ENCODE measurements at regions not wholly inside any gene's neighbourhood (a gene's known extent, or its start where the extent isn't known, plus 50 kb on each side); places are given as distances from the start of the nearest gene placed in this dataset.
"Not testable (repeated sequence)": the region's sequence is repeated elsewhere in the genome, so short reads cannot be mapped to it uniquely, and the experiment has no call there.

DNA sequence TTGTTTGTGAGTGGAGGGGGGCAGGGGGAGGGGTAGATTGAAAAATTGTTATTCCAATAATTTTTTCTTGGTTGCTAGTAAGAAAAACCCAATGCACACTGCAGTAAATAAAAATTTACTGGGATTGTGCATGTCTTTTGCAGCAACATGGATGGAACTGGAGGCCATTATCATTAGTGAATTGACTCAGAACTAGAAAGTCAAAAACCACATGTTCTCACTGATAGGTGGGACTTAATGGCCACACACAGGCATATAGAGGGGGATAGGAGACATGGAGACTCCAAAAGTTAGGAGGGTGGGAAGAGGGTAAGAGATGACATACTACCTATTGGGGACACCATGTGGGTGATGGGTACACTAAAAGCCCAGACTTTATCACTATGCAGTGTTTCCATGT lies 67.2 kb downstream of the BUB3 start:
- Mint-ChIP-seq H3K27me3 (no peaks in the 10 kb centered on the region), H3K27ac (no peak overlapping the region)
- TF ChIP-seq, protein P1, sequence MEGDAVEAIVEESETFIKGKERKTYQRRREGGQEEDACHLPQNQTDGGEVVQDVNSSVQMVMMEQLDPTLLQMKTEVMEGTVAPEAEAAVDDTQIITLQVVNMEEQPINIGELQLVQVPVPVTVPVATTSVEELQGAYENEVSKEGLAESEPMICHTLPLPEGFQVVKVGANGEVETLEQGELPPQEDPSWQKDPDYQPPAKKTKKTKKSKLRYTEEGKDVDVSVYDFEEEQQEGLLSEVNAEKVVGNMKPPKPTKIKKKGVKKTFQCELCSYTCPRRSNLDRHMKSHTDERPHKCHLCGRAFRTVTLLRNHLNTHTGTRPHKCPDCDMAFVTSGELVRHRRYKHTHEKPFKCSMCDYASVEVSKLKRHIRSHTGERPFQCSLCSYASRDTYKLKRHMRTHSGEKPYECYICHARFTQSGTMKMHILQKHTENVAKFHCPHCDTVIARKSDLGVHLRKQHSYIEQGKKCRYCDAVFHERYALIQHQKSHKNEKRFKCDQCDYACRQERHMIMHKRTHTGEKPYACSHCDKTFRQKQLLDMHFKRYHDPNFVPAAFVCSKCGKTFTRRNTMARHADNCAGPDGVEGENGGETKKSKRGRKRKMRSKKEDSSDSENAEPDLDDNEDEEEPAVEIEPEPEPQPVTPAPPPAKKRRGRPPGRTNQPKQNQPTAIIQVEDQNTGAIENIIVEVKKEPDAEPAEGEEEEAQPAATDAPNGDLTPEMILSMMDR (IDR thresholded peaks at IDR 0.05), result no peak

GRCh38 chr10:123222832-123223231 lies 68.6 kb downstream of the BUB3 start:
- POLR2A ChIA-PET, result no interaction called here
- CTCF ChIA-PET, result no interaction called here
- H3K9me3 Mint-ChIP-seq, result no peaks in the 10 kb centered on the region

More for the DNA sequence above, 67.2 kb downstream of the BUB3 start:
- Mint-ChIP-seq H3K36me3 (ENCODE audit: low read depth) (peaks cover 2% of the 10 kb centered on the region), H3K4me1 (ENCODE audit: low read depth) (no peaks in the 10 kb centered on the region), H3K4me3 (no peak overlapping the region), H3K9me3 (peaks cover under 1% of the 10 kb centered on the region)
- no peak for DNase-seq
- intact Hi-C loops (cut with micrococcal nuclease), result no loop called here
- ChIA-PET CTCF (no interaction called here), POLR2A (no interaction called here)
- no peak for ATAC-seq

GRCh38 chr10:123227706-123228105 lies 73.5 kb downstream of the BUB3 start:
- TF ChIP-seq, protein P1 (IDR thresholded peaks at IDR 0.05), result no peak

More at GRCh38 chr10:123222832-123223231, 68.6 kb downstream of the BUB3 start:
- intact Hi-C loops (cut with micrococcal nuclease), result no loop called here
- TF ChIP-seq, protein P1 (IDR thresholded peaks at IDR 0.05), result no peak
- H3K27me3 Mint-ChIP-seq, result no peaks in the 10 kb centered on the region
- DNase-seq (no peak), ATAC-seq (no peak)
- no peak overlapping the region for H3K4me3 Mint-ChIP-seq
- no peaks in the 10 kb centered on the region for H3K4me1 Mint-ChIP-seq (ENCODE audit: low read depth)
- H3K36me3 Mint-ChIP-seq (ENCODE audit: low read depth), result no peaks in the 10 kb centered on the region
- no peak overlapping the region for H3K27ac Mint-ChIP-seq

GRCh38 chr10:123229927-123230630 lies 75.9 kb downstream of the BUB3 start:
- ATAC-seq (no peak), DNase-seq (no peak)
- H3K27ac Mint-ChIP-seq, result no peak overlapping the region
- no peaks in the 10 kb centered on the region for H3K27me3 Mint-ChIP-seq
- intact Hi-C loops (cut with micrococcal nuclease), result no loop called here
- ChIA-PET CTCF (no interaction called here), POLR2A (interaction anchor here (1.1 kb wide), 1 partner anchor 60 kb away, joined by 3 read pairs; no protein-coding TSS in a partner anchor)
- no peak overlapping the region for H3K4me3 Mint-ChIP-seq
- H3K4me1 Mint-ChIP-seq (ENCODE audit: low read depth), result no peaks in the 10 kb centered on the region
- H3K9me3 Mint-ChIP-seq, result peaks cover 20% of the 10 kb centered on the region
- TF ChIP-seq, protein P1 (IDR thresholded peaks at IDR 0.05), result no peak
- peaks cover 34% of the 10 kb centered on the region for H3K36me3 Mint-ChIP-seq (ENCODE audit: low read depth)

More at GRCh38 chr10:123227706-123228105, 73.5 kb downstream of the BUB3 start:
- POLR2A ChIA-PET, result interaction anchor here (0.7 kb wide), 1 partner anchor 49 kb away, joined by 3 read pairs; no protein-coding TSS in a partner anchor
- CTCF ChIA-PET, result no interaction called here
- Mint-ChIP-seq H3K36me3 (ENCODE audit: low read depth) (peaks cover 23% of the 10 kb centered on the region), H3K4me3 (no peak overlapping the region), H3K4me1 (ENCODE audit: low read depth) (no peaks in the 10 kb centered on the region), H3K9me3 (peaks cover 11% of the 10 kb centered on the region), H3K27ac (no peak overlapping the region), H3K27me3 (no peaks in the 10 kb centered on the region)
- intact Hi-C loops (cut with micrococcal nuclease), result no loop called here
- ATAC-seq (no peak), DNase-seq (no peak)

GRCh38 chr10:123232879-123233278 lies 78.7 kb downstream of the BUB3 start:
- CTCF ChIA-PET; H3K27ac Mint-ChIP-seq; H3K27me3 Mint-ChIP-seq; intact Hi-C loops (cut with micrococcal nuclease); H3K4me1 Mint-ChIP-seq (ENCODE audit: low read depth); ATAC-seq; H3K4me3 Mint-ChIP-seq; DNase-seq; POLR2A ChIA-PET: not testable (repeated sequence)
- Mint-ChIP-seq H3K9me3 (peaks cover 28% of the 10 kb centered on the region), H3K36me3 (ENCODE audit: low read depth) (peaks cover 47% of the 10 kb centered on the region)

DNA sequence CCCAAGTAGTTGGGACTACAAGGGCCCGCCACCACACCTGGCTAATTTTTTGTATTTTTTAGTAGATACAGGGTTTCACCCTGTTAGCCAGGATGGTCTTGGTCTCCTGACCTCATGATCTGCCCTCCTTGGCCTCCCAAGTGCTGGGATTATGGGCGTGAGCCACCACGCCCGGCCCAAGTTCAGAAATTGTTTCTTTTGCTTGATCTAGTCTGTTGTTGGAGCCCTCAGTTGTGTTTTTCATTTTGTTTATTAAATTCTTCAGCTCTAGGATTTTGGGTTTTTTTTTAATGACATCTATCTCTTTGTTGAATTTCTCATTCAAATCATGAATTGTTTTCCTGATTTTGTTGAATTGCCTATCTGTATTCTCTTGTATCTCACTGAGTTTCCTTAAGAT lies 80.8 kb downstream of the BUB3 start:
- H3K27ac Mint-ChIP-seq; DNase-seq; H3K4me1 Mint-ChIP-seq (ENCODE audit: low read depth); CTCF ChIA-PET; ATAC-seq; intact Hi-C loops (cut with micrococcal nuclease); H3K27me3 Mint-ChIP-seq; H3K4me3 Mint-ChIP-seq: not testable (repeated sequence)
- peaks cover 26% of the 10 kb centered on the region for H3K9me3 Mint-ChIP-seq
- POLR2A ChIA-PET, result interaction anchor here (0.6 kb wide), 1 partner anchor 9 kb away, joined by 3 read pairs; no protein-coding TSS in a partner anchor
- H3K36me3 Mint-ChIP-seq (ENCODE audit: low read depth), result peaks cover 42% of the 10 kb centered on the region
